ENCODE measurements at regions not wholly inside any gene's neighbourhood (a gene's known extent, or its start where the extent isn't known, plus 50 kb on each side); places are given as distances from the start of the nearest gene placed in this dataset.

- BruUV-seq (replicated peaks) = no TSS peak
- Histone ChIP-seq H3K27ac (ENCODE audit: low read depth, low read length, poor library complexity, severe bottlenecking) (no peak overlapping the region), H3K4me2 (ENCODE audit: low read length) (no peak overlapping the region), H3K4me1 (ENCODE audit: insufficient read depth, low read length, poor library complexity, severe bottlenecking) (peaks cover 53% of the 10 kb centered on the region), H3K36me3 (ENCODE audit: insufficient read depth, low read length) (no peaks in the 10 kb centered on the region), H4K20me1 (ENCODE audit: insufficient read depth, low read length) (no peaks in the 10 kb centered on the region), H3K79me2 (ENCODE audit: insufficient read depth, low read depth, low read length) (no peaks in the 10 kb centered on the region), H3K9me3 (ENCODE audit: low read length) (no peaks in the 10 kb centered on the region), H3K4me3 (ENCODE audit: low read depth, low read length, poor library complexity, severe bottlenecking) (no peak overlapping the region), H3K9me2 (ENCODE audit: insufficient read depth, low read length) (no peaks in the 10 kb centered on the region), H2AFZ (ENCODE audit: low read length) (no peak overlapping the region)
- CTCF ChIA-PET (ENCODE audit: unreplicated experiment) = interaction anchor here (0.6 kb wide), 1 partner anchor 284 kb away, joined by 3 read pairs; no protein-coding TSS in a partner anchor
- TF ChIP-seq, protein P1, sequence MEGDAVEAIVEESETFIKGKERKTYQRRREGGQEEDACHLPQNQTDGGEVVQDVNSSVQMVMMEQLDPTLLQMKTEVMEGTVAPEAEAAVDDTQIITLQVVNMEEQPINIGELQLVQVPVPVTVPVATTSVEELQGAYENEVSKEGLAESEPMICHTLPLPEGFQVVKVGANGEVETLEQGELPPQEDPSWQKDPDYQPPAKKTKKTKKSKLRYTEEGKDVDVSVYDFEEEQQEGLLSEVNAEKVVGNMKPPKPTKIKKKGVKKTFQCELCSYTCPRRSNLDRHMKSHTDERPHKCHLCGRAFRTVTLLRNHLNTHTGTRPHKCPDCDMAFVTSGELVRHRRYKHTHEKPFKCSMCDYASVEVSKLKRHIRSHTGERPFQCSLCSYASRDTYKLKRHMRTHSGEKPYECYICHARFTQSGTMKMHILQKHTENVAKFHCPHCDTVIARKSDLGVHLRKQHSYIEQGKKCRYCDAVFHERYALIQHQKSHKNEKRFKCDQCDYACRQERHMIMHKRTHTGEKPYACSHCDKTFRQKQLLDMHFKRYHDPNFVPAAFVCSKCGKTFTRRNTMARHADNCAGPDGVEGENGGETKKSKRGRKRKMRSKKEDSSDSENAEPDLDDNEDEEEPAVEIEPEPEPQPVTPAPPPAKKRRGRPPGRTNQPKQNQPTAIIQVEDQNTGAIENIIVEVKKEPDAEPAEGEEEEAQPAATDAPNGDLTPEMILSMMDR (conservative IDR thresholded peaks at IDR 0.05; ENCODE audit: low read length) = no peak
- TF ChIP-seq EZH2phosphoT487 (IDR thresholded peaks at IDR 0.05; ENCODE audit: borderline replicate concordance, low read depth, low read length) = no peak
- POLR2A ChIA-PET = interaction anchor here (1.0 kb wide), 1 partner anchor 114 kb away, joined by 3 read pairs; no protein-coding TSS in a partner anchor
- no peak for DNase-seq (ENCODE audit: low spot score)
- intact Hi-C loops (cut with micrococcal nuclease; ENCODE audit: unreplicated experiment) = no loop called here
Observed at GRCh38 chr15:70266412-70267121, 168.8 kb upstream of the TLE3 start.

GRCh38 chr15:70265986-70266385, 168.3 kb upstream of the TLE3 start:
- Histone ChIP-seq H3K9me2 (ENCODE audit: insufficient read depth, low read length) (no peaks in the 10 kb centered on the region), H2AFZ (ENCODE audit: low read length) (no peak overlapping the region), H3K4me3 (ENCODE audit: low read depth, low read length, poor library complexity, severe bottlenecking) (no peak overlapping the region), H4K20me1 (ENCODE audit: insufficient read depth, low read length) (no peaks in the 10 kb centered on the region), H3K4me1 (ENCODE audit: insufficient read depth, low read length, poor library complexity, severe bottlenecking) (peaks cover 47% of the 10 kb centered on the region), H3K79me2 (ENCODE audit: insufficient read depth, low read depth, low read length) (no peaks in the 10 kb centered on the region), H3K27ac (ENCODE audit: low read depth, low read length, poor library complexity, severe bottlenecking) (no peak overlapping the region), H3K4me2 (ENCODE audit: low read length) (no peak overlapping the region), H3K9me3 (ENCODE audit: low read length) (no peaks in the 10 kb centered on the region), H3K36me3 (ENCODE audit: insufficient read depth, low read length) (no peaks in the 10 kb centered on the region)
- ChIA-PET POLR2A (interaction anchor here (1.0 kb wide), 1 partner anchor 114 kb away, joined by 3 read pairs; no protein-coding TSS in a partner anchor), CTCF (ENCODE audit: unreplicated experiment) (interaction anchor here (0.6 kb wide), 1 partner anchor 283 kb away, joined by 3 read pairs; no protein-coding TSS in a partner anchor)
- no peak for DNase-seq (ENCODE audit: low spot score)
- intact Hi-C loops (cut with micrococcal nuclease; ENCODE audit: unreplicated experiment) = no loop called here
- no TSS peak for BruUV-seq (replicated peaks)
- no peak for TF ChIP-seq EZH2phosphoT487 (IDR thresholded peaks at IDR 0.05; ENCODE audit: borderline replicate concordance, low read depth, low read length)
- TF ChIP-seq, protein P1 (conservative IDR thresholded peaks at IDR 0.05; ENCODE audit: low read length) = 0 out of 2 replicates have a peak, but pooled peaks have one; percentile 4

DNA sequence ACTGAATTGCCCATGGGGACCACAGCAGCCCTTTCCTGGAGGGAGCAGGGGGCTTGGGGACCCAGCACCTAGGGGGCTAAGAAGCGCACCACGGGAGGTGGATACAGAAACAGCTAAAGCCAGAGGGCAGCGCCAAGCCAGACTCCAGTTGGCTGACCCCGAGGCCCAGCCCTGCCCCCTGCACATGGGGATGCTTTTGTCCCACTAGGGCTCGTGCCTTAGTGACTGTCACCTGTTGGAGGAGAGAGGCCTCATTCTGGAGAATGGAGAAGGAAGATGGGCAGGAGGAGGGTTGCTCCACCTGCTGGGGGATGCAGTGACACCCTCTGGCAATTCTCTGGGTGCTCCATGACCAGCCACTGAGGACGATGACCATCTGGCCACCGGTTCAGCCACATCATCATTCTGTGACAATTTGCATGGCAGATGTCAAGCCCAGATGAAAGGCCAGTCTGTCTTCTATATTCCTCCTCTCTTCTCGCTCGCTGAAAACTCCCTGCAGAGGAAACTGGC, 167.8 kb upstream of the TLE3 start:
- CTCF ChIA-PET (ENCODE audit: unreplicated experiment) = no interaction called here
- H3K79me2 ChIP-seq (ENCODE audit: insufficient read depth, low read depth, low read length) = no peaks in the 10 kb centered on the region
- peaks cover 45% of the 10 kb centered on the region for H3K4me1 ChIP-seq (ENCODE audit: insufficient read depth, low read length, poor library complexity, severe bottlenecking)
- no peak overlapping the region for H3K4me3 ChIP-seq (ENCODE audit: low read depth, low read length, poor library complexity, severe bottlenecking)
- no peak overlapping the region for H3K27ac ChIP-seq (ENCODE audit: low read depth, low read length, poor library complexity, severe bottlenecking)
- no peak overlapping the region for H2AFZ ChIP-seq (ENCODE audit: low read length)
- POLR2A ChIA-PET = no interaction called here
- H4K20me1 ChIP-seq (ENCODE audit: insufficient read depth, low read length) = no peaks in the 10 kb centered on the region
- H3K4me2 ChIP-seq (ENCODE audit: low read length) = no peak overlapping the region
- H3K36me3 ChIP-seq (ENCODE audit: insufficient read depth, low read length) = no peaks in the 10 kb centered on the region
- BruUV-seq (replicated peaks) = no TSS peak
- DNase-seq (ENCODE audit: low spot score) = peak; percentile 13
- no peaks in the 10 kb centered on the region for H3K9me3 ChIP-seq (ENCODE audit: low read length)
- H3K9me2 ChIP-seq (ENCODE audit: insufficient read depth, low read length) = no peaks in the 10 kb centered on the region
- intact Hi-C loops (cut with micrococcal nuclease; ENCODE audit: unreplicated experiment) = no loop called here
- TF ChIP-seq, protein P1 (conservative IDR thresholded peaks at IDR 0.05; ENCODE audit: low read length) = peak; percentile 55
- no peak for TF ChIP-seq EZH2phosphoT487 (IDR thresholded peaks at IDR 0.05; ENCODE audit: borderline replicate concordance, low read depth, low read length)

Measured in OCI-LY7 (cell line).